NCI-H446 treated with DMSO at 0.1 percent for 48 hours (cell line): ENCODE measurements at regions not wholly inside any gene's neighbourhood (a gene's known extent, or its start where the extent isn't known, plus 50 kb on each side); places are given as distances from the start of the nearest gene placed in this dataset.
"Not testable (repeated sequence)": the region's sequence is repeated elsewhere in the genome, so short reads cannot be mapped to it uniquely, and the experiment has no call there.

Source experiments
- DNase-seq: peaks from one replicate; lab custom pipeline; 2025; lab: John Stamatoyannopoulos, UW

DNA sequence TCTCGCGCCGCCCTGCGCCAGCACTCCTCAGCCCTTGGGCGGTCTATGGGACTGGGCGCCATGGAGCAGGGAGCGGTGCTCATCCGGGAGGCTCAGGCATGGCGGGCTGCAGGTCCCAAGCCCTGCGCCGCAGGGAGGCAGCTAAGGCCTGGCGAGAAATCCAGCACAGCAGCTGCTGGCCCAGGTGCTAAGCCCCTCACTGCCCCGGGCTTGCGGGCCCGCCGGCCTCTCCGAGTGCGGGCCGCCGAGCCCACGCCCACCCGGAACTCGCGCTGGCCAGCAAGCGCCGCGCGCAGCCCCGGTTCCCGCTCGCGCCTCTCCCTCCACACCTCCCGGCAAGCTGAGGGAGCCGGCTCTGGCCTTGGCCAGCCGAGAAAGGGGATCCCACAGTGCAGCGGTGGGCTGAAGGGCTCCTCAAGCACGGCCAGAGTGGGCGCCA lies 1517.2 kb downstream of the GRIK2 start:
- not testable (repeated sequence) for DNase-seq

DNA sequence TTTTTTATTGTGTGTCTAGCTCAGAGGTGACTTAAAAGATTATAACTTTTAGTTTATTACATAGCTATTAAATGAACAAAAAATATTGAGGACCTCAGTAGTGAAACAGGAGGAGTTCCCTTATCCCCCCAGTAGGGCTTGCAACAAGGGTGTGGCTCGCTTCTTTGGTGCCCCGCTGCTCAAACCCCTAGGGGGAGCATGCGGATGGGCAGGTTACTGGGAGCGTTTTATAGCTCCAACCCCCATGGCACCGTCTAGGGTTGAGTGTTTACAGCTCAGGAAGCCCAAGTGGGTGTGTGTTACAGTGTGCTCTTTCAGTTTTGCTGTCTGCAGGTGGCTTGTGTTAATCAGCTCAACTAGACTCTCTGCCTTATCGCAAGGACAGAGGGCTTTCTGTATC lies 1513.7 kb downstream of the GRIK2 start:
- DNase-seq: no peak

DNA sequence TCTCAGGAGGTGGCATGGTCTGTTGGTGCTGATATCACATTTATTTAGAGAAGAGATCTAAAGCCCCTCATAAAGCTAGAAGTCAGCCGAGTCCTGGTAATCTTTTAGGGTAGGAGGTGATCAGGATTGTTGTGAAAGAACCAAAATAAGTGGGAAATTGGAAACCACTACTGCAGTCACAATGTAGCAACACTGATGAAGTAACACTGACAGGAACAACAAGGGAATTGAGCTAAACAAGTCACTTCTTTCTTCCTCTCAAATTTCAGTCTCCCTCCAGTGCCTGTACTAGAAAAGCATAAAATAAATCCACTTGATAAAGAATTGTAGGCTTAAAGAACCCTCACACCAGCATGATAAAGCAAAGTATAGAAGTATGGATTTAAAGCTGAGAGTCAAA lies 1509.0 kb downstream of the GRIK2 start:
- DNase-seq: no peak

DNA sequence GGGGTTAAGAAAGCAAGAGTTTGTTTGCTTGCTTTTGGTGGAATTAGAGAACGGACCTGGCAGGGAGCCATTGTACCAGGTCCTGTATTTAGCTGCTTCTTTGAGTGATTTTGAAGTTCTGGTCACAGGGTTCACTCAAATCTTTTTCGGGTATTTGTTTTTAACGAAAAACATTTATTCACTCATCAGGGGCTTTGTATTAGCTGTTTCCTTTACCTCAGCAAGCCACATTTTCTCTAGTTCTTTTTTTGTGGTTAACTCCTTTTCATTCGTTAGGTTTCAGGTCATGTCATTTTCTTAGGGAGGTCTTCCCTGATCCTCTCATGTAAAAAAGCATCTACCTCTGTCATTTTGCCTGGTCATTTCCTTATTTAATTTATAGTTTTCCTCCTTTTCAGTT lies 1502.2 kb downstream of the GRIK2 start:
- DNase-seq: no peak

DNA sequence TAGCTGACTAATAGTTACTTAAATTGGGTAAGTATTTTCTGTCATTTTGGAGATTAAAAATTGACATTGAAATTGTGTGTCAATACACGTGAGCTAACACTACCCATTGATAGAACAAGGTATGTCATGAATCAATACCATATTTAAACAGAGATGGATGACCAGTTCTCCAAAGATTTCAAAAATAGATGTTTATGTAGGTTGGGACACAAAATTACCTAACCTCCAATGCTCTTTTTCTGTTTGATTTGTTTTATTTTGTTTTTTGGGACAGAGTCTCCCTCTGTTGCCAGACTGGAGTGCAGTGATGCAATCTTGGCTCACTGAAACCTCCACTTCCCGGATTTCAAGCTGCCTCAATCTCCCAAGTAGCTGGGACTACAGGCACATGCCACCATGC lies 1491.7 kb downstream of the GRIK2 start:
- no peak for DNase-seq

DNA sequence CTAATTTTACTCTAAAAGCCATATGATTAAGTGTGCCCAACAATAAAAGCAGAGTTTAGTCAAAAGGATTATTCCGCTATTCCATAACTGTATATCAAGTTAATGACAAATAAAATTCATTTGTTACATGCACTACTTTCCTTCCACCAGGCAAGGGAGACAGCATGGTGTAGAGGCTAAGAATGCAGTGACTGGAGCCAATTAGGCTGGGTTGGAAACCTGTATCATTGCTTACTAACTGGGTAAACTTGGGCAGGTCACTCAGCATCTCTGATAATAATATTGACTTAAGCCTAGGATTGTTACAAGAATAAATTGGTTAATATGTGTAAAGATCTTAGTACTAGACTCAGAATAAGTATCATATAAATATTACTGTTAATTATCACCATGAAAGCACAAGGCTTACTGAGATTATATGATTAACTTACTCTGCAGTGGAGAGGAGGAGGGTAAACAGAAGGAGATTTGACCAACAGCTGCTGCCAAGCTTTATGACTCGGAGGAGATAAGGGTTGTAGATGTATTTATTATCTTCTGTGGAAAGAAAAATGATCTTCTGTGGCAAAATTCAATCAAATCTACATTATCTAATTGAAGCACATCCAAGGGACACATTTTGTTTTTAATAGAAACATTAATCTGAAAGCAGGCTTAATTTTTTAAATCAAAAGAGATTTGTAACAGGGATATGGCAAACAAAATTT lies 1459.9 kb downstream of the GRIK2 start:
- DNase-seq: no peak

DNA sequence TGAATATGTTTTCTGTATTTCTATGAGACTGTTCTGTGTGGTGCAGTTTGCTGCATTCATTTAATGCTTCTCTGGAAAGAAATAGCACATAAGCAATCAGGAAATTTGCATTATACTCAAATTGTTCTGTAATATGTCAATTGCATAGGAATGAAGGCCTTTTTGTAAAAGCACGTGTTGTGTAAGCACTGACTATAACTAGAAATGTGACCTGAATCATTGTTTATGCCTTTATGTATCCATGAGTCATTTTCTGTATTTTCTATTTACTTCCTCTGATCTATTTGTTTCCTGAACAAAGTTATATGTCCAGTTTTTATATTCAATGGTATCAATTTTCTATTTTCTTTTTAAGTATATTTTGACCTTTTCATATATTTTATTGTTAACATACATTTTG lies 1455.3 kb downstream of the GRIK2 start:
- no peak for DNase-seq

DNA sequence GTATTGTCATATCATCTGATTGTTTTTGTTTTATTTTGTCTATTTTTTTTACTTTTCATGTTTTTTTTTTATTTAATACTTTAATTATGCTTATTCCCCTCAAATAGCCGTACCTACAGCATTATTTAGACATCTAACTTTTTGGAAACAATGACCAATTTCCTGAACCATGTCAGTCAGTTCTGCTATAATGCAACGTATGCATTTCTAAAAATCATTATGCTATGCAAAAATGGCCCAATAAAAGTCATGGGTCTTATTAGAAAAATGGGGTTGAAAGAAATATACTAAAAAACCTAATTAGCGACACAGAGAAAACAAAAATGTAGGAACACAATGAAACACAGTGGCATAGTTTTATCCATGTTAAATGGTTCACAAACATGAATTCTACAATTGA lies 1454.7 kb downstream of the GRIK2 start:
- no peak for DNase-seq

DNA sequence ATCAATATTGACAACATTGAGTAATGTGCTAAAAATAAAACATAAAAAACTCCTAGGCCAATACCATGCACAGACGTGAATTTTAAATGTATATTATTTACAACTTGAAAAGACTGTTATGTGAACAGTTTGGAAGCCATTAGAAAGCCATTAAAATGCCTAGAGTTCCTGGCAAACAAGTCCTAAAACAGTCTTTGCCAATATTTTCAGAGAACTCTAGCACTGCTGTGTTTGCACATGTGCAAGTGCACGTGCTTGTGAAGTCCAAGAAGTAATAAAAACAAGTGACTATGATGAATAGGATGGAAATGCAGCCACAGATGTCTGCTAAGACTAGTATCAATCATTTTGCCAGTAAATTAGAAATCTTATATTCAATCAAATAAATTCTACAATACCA lies 1447.6 kb downstream of the GRIK2 start:
- DNase-seq: peak; percentile 91

DNA sequence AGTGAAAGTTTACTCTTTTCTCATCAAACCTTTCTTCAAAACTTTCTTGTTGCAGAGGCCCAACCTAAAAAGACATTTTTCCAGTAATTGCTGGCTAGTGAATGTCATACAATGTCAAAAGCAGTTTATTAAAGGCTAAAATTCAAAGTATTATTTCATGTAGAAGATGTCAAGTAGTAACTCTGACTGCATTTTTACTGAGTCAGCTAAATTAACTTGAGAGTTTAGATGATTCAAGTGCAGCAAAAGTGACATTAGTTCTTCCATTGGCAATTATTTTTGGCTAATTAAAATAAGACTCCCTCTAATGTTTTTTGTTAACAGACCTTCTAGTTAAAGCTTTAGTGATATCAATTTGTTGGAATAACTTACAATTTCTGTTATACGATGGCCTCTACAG lies 1438.5 kb downstream of the GRIK2 start:
- DNase-seq: no peak

DNA sequence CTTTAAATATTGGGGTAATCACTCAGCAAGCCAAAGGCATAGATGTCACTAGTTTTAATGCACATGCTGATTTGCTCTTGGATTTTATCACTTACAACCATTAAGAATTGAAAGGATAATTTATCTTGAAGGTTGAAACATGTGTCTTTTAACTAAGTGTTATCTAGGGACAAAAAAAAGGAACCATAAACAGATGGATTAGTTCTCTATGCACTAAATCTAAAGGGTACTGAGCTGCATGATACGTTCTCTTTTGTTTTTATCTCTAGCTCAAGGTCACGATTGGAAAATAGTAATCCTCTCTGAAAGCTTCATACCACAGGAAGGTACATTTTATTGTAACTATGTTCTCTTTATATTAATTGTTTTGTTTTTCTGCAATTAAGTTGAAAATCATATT lies 1426.6 kb downstream of the GRIK2 start:
- no peak for DNase-seq

DNA sequence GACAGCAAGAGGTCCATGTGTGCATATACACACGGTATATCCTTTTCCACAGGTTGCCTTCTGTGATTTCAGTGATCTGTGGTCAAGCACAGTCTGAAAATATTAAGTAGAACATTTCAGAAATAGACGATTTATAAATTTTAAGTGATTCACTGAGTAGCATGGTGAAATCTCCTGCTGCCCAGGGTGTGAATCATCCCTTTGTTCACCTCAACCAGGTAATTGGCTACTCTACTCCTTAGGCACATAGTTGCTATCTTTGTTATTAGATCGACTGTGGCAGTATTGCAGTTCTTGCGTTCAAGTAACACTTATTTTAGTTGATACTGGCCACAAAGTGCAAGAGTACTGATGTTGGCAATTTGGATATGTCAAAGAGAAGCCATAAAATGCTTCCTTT lies 1421.7 kb downstream of the GRIK2 start:
- no peak for DNase-seq

DNA sequence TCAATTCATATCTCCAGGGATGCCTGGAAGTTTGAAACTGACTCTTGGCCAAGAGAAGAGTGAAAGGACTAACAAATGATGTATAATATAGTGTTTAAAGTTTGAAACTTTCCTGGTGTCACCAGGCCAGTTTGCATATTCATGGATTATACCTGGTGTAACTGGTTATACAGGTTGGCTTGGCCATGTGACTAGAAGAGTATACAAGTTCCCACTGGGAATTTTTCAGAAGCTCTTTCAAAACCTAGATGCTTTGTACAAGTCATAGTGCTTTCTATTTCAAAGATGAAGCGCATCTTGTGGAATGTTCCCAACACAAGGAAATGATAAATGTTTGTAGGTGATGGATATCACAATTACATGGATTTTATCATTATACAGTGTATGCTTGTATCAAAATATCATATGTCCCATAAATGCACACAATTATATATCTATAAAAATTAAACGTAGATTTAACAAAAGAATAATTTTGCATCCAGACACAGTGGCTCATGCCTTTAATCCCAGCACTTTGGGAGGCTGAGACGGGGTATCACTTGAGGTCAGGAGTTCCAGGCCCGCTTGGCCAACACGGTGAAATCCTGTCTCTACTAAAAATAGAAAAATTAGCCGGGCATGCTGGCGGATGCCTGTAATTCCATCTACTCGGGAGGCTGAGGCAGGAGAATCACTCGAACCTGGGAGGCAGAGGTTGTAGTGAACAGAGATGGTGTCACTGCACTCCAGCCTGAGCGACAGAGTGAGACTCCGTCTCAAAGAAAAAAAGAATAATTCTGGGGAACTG lies 1420.2 kb downstream of the GRIK2 start:
- DNase-seq: no peak

DNA sequence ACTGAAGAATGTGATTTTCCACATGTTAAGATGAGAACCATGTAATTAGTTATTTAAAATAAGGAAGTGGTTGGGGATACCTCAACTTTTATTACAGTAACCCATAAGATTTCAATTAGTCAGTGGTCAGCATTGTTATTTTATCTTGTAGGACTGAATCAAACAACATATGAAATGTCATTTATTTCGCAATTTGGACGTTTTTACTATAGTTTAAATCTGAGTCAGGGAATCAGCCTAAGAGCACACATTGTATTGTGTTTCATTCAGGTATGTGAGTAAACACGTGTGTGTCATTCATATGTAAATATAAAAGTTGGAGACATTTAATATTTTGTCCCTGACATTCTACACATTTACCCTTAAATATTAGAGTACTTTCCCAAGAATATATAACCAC lies 1418.7 kb downstream of the GRIK2 start:
- DNase-seq: no peak

DNA sequence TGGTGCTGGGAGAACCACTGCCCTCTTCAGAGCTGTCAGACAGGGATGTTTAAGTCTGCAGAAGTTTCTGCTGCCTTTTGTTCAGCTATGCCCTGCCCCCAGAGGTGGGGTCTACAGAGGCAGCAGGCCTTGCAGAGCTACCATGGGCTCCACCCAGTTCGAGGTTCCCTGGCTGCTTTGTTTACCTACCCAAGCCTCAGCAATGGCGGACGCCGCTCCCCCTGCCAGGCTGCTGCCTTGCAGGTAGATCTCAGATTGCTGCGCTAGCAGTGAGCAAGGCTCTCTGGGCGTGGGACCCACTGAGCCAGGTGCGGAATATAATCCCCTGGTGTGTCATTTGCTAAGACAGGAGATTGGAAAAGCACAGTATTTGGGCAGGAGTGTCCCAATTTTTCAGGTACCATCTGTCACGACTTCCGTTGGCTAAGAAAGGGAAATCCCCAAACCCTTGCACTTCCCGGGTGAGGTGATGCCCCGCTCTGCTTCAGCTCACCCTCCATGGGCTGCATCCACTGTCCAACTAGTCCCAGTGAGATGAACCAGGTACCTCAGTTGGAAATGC lies 1415.5 kb downstream of the GRIK2 start:
- DNase-seq: not testable (repeated sequence)

DNA sequence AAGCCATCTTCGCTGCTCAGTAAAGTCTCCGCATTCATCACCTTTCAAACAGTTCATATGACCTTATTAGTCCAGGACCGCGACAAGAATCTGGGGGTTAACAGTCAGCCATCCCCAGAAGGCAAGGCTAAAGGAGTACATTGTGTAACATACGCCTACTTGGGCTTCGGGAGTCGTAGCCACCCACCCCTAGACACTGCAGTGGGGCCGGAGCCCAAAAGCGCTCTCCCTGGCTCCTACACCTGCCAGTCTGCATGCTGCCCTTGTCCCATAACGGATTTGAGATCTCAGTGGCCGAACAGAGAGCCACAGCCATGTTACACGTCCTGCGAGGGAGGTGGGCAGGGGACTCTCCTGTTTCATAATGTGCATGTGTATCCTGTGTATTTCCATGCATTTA lies 1405.5 kb downstream of the GRIK2 start:
- no peak for DNase-seq

DNA sequence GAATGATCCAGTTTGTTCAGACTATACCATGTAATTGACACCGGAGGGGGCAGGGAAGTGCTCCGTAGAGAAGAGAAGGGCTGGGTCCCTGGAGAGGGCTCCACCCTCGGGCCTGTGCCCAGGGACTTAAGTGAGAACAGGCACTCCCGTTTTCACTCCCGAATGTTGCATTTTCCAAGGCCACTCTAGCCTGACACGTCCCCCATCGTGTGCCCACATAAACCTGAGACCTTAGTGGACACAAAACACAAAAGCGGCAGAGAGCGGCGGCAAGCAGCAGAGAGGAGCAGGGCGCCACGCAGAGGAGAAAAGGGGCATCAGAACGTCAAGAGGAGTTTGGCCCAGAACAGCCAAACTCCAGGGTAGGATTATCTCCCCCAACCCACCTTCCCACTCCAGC lies 1405.1 kb downstream of the GRIK2 start:
- DNase-seq: no peak

DNA sequence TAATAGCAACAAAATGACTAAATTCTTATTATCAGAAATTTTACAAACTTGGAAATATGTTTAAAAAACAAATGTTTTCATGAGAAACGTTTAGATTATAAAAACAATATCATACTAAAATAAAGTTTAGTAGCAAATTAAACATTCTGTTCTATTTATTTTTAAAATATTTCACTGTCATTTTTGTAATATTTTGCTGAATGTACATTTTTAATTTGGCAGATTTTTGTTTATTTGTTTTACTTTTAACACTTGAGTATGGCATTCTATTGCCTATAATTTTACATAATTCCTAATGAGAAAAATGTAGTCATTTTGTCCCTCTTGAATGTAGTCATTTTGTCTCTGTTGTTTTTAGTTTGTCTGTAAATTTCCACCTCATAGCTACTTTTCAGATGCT lies 1400.2 kb downstream of the GRIK2 start:
- DNase-seq: no peak

DNA sequence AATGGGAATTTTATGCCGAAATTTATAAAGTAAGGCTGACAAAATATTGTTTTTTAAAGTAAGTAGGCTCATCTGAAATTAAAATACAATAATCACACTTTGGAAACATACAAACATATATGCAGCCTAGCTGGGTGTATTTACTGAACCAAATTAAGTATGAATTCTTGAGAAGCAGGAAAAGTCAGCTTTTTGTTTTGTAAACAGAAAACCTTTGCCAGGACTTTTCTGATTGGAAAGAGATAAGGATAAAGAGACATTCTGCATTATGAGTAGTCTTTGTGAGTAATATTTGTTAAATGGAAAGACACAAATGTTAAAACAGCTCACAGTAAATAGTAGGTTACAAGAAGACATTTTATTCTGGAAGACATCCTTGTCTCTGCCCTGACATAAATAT lies 1380.8 kb downstream of the GRIK2 start:
- DNase-seq: no peak

DNA sequence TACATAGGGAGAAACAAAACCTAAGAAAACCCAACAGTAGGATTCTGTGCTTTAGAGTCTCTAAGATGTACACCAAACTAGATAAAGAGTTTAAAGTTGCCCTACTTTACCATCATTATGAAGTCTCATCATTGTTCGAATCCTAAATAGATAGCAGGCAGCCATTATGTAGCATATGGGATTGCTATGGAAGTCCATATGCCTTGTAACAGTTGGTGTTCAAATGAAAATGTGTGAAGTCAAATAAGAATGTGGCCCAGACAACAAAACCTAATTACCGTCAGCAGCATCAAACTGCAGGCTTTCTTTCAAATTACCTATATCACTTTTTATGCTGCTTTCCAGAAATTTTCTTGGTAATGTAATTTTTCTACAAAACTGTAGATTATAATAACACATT lies 1380.1 kb downstream of the GRIK2 start:
- no peak for DNase-seq

DNA sequence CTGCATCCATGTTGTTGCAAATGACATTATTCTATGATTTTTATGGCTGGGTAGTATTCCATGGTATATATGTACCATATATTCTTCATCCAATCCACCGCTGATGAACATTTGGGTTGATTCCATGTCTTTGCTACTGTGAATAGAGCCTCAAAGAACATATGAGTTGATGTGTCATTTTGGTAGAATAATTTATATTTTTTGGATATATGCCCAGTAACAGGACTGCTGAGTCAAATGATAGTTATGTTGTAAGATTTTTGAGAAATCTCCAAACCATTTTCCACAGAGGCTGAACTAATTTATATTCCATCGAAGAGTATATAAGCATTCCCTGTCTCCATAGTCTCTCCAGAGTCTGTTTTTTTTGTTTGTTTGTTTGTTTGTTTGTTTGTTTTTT lies 1373.5 kb downstream of the GRIK2 start:
- DNase-seq: peak; percentile 84

DNA sequence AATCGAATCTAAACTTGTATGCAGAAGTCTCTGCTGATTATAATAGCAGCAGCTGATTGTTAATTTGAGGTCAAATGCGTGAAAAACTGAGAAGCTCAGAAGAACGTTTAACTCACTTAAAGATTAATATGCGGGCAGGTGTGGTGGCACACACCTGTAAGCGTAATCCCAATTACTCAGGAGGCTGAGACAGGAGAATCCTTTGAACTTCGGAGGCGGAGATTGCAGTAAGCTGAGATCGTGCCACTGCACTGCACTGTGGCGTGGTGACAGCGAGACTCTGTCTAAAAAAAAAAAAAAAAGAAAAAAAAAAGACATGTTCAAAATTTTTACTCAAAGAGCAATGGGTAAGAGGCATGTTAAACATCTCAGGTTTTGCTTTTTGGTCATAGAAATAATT lies 1370.8 kb downstream of the GRIK2 start:
- no peak for DNase-seq

DNA sequence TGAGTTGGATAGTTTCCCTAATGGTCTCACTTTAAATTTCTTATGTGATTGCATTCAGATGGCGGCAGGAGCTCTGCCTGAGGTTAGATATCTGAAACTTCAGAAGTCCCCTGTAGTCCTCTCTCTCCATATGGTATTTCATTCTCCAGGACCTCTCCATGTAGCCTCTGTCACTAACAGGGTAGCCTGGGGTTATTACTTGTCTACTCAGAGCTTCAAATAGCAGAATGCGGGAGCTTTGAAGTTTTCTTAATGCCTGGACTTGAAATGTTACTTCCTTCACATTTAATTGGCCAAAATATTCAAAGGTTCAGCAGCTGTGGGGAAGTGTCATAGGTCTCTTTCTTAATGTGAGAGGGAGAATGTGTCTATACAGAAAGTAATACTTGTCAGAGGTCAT lies 1370.4 kb downstream of the GRIK2 start:
- no peak for DNase-seq
